ENCODE measurements at regions not wholly inside any gene's neighbourhood (a gene's known extent, or its start where the extent isn't known, plus 50 kb on each side); places are given as distances from the start of the nearest gene placed in this dataset.
"Not testable (repeated sequence)": the region's sequence is repeated elsewhere in the genome, so short reads cannot be mapped to it uniquely, and the experiment has no call there.

- H3K9me2 ChIP-seq (replicated peaks; ENCODE audit: insufficient read depth): no peaks in the 10 kb centered on the region
- DNase-seq (ENCODE audit: low spot score): peak; percentile 9
- TF ChIP-seq, protein P1, sequence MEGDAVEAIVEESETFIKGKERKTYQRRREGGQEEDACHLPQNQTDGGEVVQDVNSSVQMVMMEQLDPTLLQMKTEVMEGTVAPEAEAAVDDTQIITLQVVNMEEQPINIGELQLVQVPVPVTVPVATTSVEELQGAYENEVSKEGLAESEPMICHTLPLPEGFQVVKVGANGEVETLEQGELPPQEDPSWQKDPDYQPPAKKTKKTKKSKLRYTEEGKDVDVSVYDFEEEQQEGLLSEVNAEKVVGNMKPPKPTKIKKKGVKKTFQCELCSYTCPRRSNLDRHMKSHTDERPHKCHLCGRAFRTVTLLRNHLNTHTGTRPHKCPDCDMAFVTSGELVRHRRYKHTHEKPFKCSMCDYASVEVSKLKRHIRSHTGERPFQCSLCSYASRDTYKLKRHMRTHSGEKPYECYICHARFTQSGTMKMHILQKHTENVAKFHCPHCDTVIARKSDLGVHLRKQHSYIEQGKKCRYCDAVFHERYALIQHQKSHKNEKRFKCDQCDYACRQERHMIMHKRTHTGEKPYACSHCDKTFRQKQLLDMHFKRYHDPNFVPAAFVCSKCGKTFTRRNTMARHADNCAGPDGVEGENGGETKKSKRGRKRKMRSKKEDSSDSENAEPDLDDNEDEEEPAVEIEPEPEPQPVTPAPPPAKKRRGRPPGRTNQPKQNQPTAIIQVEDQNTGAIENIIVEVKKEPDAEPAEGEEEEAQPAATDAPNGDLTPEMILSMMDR (IDR thresholded peaks at IDR 0.05; ENCODE audit: poor library complexity): peak; percentile 17
- TF ChIP-seq EZH2phosphoT487 (IDR thresholded peaks at IDR 0.05; ENCODE audit: low read depth, severe bottlenecking, unreplicated experiment) (no peak), EZH2 (IDR thresholded peaks at IDR 0.05; ENCODE audit: borderline replicate concordance) (no peak)
These were observed 132.8 kb upstream of the GPR101 start for GRCh38 chrX:137166591-137166990.

DNA sequence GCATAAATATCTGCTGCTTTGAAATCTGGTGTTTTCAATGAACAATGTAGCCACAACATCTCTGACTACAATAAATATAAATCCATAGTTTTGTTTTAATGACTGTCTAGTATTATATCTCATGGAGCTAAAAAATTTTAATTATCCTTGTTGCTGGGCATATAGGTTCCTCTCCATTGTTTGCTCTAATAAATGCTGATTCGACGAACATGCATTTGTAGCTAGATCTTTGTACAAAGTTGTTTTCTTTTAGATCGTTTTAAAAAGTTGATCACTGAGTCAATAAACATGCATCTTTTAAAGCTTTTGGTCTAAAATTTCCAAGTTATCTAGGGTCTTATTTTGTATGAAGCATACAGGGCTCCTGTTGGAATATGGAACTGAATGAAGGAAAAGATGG is 130.5 kb upstream of the GPR101 start:
- no peaks in the 10 kb centered on the region for H3K27me3 ChIP-seq
- H3K27ac ChIP-seq: no peak overlapping the region
- H2AFZ ChIP-seq: no peak overlapping the region
- H3K9me3 ChIP-seq (ENCODE audit: low read depth): no peaks in the 10 kb centered on the region
- no peaks in the 10 kb centered on the region for H4K20me1 ChIP-seq (ENCODE audit: insufficient read depth, poor library complexity, severe bottlenecking)
- no peak overlapping the region for H3K4me2 ChIP-seq
- no peaks in the 10 kb centered on the region for H3K36me3 ChIP-seq (replicated peaks; ENCODE audit: insufficient read depth, low read depth)
- 50% methylated on average over 3 of the region's 3 CpGs for WGBS (ENCODE audit: low lambda C conversion rate, missing lambda C conversion rate)
- no peak overlapping the region for H3K4me3 ChIP-seq
- no peaks in the 10 kb centered on the region for H3K9me2 ChIP-seq (replicated peaks; ENCODE audit: insufficient read depth)
- no peak for DNase-seq (ENCODE audit: low spot score)
- H3K79me2 ChIP-seq: no peaks in the 10 kb centered on the region
- TF ChIP-seq EZH2phosphoT487 (IDR thresholded peaks at IDR 0.05; ENCODE audit: low read depth, severe bottlenecking, unreplicated experiment) (no peak), EZH2 (IDR thresholded peaks at IDR 0.05; ENCODE audit: borderline replicate concordance) (no peak)
- TF ChIP-seq, protein P1 (IDR thresholded peaks at IDR 0.05; ENCODE audit: poor library complexity): no peak
- no peaks in the 10 kb centered on the region for H3K4me1 ChIP-seq (ENCODE audit: insufficient read depth)

More at GRCh38 chrX:137166591-137166990, 132.8 kb upstream of the GPR101 start:
- H2AFZ ChIP-seq: no peak overlapping the region
- no peak overlapping the region for H3K4me2 ChIP-seq
- H3K27ac ChIP-seq: no peak overlapping the region
- H4K20me1 ChIP-seq (ENCODE audit: insufficient read depth, poor library complexity, severe bottlenecking): no peaks in the 10 kb centered on the region
- no peaks in the 10 kb centered on the region for H3K4me1 ChIP-seq (ENCODE audit: insufficient read depth)
- H3K27me3 ChIP-seq: no peaks in the 10 kb centered on the region
- 51% methylated on average over 2 of the region's 2 CpGs for WGBS (ENCODE audit: low lambda C conversion rate, missing lambda C conversion rate)
- H3K9me3 ChIP-seq (ENCODE audit: low read depth): no peaks in the 10 kb centered on the region
- no peak overlapping the region for H3K4me3 ChIP-seq
- no peaks in the 10 kb centered on the region for H3K79me2 ChIP-seq
- H3K36me3 ChIP-seq (replicated peaks; ENCODE audit: insufficient read depth, low read depth): no peaks in the 10 kb centered on the region

GRCh38 chrX:137151403-137151802 is 117.6 kb upstream of the GPR101 start:
- no peaks in the 10 kb centered on the region for H3K9me3 ChIP-seq (ENCODE audit: low read depth)
- H3K79me2 ChIP-seq: no peaks in the 10 kb centered on the region
- no peaks in the 10 kb centered on the region for H4K20me1 ChIP-seq (ENCODE audit: insufficient read depth, poor library complexity, severe bottlenecking)
- no peak overlapping the region for H3K27ac ChIP-seq
- TF ChIP-seq, protein P1 (IDR thresholded peaks at IDR 0.05; ENCODE audit: poor library complexity): no peak
- no peaks in the 10 kb centered on the region for H3K4me1 ChIP-seq (ENCODE audit: insufficient read depth)
- DNase-seq (ENCODE audit: low spot score): no peak
- no peak overlapping the region for H2AFZ ChIP-seq
- no peaks in the 10 kb centered on the region for H3K36me3 ChIP-seq (replicated peaks; ENCODE audit: insufficient read depth, low read depth)
- H3K27me3 ChIP-seq: no peaks in the 10 kb centered on the region
- WGBS (ENCODE audit: low lambda C conversion rate, missing lambda C conversion rate): 38% methylated on average over 3 of the region's 3 CpGs
- no peak overlapping the region for H3K4me2 ChIP-seq
- H3K4me3 ChIP-seq: no peak overlapping the region
- no peaks in the 10 kb centered on the region for H3K9me2 ChIP-seq (replicated peaks; ENCODE audit: insufficient read depth)

- Histone ChIP-seq H4K20me1 (ENCODE audit: insufficient read depth, poor library complexity, severe bottlenecking) (no peaks in the 10 kb centered on the region), H3K9me3 (ENCODE audit: low read depth) (no peaks in the 10 kb centered on the region), H3K9me2 (replicated peaks; ENCODE audit: insufficient read depth) (no peaks in the 10 kb centered on the region), H3K4me2 (no peak overlapping the region), H2AFZ (no peak overlapping the region), H3K79me2 (no peaks in the 10 kb centered on the region), H3K4me3 (no peak overlapping the region), H3K36me3 (replicated peaks; ENCODE audit: insufficient read depth, low read depth) (no peaks in the 10 kb centered on the region), H3K27me3 (no peaks in the 10 kb centered on the region), H3K27ac (no peak overlapping the region), H3K4me1 (ENCODE audit: insufficient read depth) (no peaks in the 10 kb centered on the region)
- DNase-seq (ENCODE audit: low spot score): no peak
- 67% methylated on average over 5 of the region's 5 CpGs for WGBS (ENCODE audit: low lambda C conversion rate, missing lambda C conversion rate)
- TF ChIP-seq EZH2phosphoT487 (IDR thresholded peaks at IDR 0.05; ENCODE audit: low read depth, severe bottlenecking, unreplicated experiment): no peak
- TF ChIP-seq, protein P1 (IDR thresholded peaks at IDR 0.05; ENCODE audit: poor library complexity): no peak
- TF ChIP-seq EZH2 (IDR thresholded peaks at IDR 0.05; ENCODE audit: borderline replicate concordance): no peak
These were observed 110.1 kb upstream of the GPR101 start for GRCh38 chrX:137143864-137144263.

DNA sequence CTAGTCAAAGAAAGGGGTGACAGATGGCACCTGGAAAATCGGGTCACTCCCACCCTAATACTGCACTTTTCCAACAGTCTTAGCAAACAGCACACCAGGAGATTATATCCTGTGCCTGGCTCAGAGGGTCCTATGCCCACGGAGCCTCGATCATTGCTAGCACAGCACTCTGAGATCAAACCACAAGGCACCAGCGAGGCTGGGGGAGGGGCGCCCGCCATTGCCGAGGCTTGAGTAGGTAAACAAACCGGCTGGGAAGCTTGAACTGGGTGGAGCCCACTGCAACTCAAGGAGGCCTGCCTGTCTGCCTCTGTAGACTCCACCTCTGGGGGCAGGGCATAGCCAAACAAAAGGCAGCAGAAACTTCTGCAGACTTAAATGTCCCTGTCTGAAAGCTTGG is 88.9 kb upstream of the GPR101 start:
- H3K27ac ChIP-seq; H2AFZ ChIP-seq; H3K4me1 ChIP-seq (ENCODE audit: insufficient read depth); H3K27me3 ChIP-seq; DNase-seq (ENCODE audit: low spot score); H3K4me3 ChIP-seq; H3K79me2 ChIP-seq; H3K4me2 ChIP-seq; H3K9me2 ChIP-seq (replicated peaks; ENCODE audit: insufficient read depth); H3K9me3 ChIP-seq (ENCODE audit: low read depth); H4K20me1 ChIP-seq (ENCODE audit: insufficient read depth, poor library complexity, severe bottlenecking); H3K36me3 ChIP-seq (replicated peaks; ENCODE audit: insufficient read depth, low read depth): not testable (repeated sequence)
- WGBS (ENCODE audit: low lambda C conversion rate, missing lambda C conversion rate): 79% methylated on average over 8 of the region's 8 CpGs
